ENCODE measurements at regions not wholly inside any gene's neighbourhood (a gene's known extent, or its start where the extent isn't known, plus 50 kb on each side); places are given as distances from the start of the nearest gene placed in this dataset.

DNA sequence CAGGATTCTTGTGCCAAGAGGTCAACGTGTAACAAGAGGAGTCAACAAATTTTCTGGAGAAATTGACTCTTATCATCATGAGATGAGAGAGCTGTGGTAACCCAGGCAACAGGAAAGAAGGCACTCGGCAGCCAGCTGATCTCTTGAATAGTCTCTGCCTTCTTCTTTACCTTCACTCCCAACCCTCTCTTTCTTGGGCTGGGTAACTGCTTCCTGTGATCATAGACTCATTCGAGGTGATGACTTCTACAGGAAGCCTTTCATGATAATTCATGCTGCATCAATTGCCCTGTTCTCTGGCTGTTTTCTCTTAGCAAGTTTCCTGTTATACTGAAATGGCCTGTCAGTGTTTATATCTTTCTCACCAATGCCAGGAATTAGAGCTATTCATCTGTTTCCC lies 70.8 kb upstream of the FSTL5 start:
- Histone ChIP-seq H3K9me3 (ENCODE audit: control insufficient read depth in 4 of 4, low read length in 3 of 4) (peaks cover 0 to 2% (median 0%) of the 10 kb centered on the region in 4 donors), H3K36me3 (ENCODE audit: control insufficient read depth in 4 of 4, insufficient read depth in 3 of 4, low read depth in 1 of 4, low read length in 3 of 4) (no peaks in the 10 kb centered on the region), H3K4me1 (ENCODE audit: control insufficient read depth in 4 of 4, insufficient read depth in 4 of 4, low read length in 3 of 4) (no peaks in the 10 kb centered on the region), H3K27ac (ENCODE audit: low read depth in 1 of 2, low read length in 2 of 2) (no peak overlapping the region), H3K4me3 (ENCODE audit: low read depth in 1 of 3, low read length in 3 of 3) (no peak overlapping the region), H3K9ac (ENCODE audit: low read depth in 1 of 2, low read length in 2 of 2) (no peak overlapping the region), H3K27me3 (ENCODE audit: control insufficient read depth in 4 of 4, insufficient read depth in 4 of 4, low read length in 3 of 4) (no peaks in the 10 kb centered on the region)
- no peak for TF ChIP-seq REST (IDR thresholded peaks at IDR 0.05)
- TF ChIP-seq, protein P1, sequence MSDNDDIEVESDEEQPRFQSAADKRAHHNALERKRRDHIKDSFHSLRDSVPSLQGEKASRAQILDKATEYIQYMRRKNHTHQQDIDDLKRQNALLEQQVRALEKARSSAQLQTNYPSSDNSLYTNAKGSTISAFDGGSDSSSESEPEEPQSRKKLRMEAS (IDR thresholded peaks at IDR 0.05), result no peak
- no peak for TF ChIP-seq JUND (IDR thresholded peaks at IDR 0.05)
- no peak for TF ChIP-seq CTCF (IDR thresholded peaks at IDR 0.05; ENCODE audit: low read depth, low read length, missing input control)
- TF ChIP-seq, protein P2, sequence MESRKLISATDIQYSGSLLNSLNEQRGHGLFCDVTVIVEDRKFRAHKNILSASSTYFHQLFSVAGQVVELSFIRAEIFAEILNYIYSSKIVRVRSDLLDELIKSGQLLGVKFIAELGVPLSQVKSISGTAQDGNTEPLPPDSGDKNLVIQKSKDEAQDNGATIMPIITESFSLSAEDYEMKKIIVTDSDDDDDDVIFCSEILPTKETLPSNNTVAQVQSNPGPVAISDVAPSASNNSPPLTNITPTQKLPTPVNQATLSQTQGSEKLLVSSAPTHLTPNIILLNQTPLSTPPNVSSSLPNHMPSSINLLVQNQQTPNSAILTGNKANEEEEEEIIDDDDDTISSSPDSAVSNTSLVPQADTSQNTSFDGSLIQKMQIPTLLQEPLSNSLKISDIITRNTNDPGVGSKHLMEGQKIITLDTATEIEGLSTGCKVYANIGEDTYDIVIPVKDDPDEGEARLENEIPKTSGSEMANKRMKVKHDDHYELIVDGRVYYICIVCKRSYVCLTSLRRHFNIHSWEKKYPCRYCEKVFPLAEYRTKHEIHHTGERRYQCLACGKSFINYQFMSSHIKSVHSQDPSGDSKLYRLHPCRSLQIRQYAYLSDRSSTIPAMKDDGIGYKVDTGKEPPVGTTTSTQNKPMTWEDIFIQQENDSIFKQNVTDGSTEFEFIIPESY (IDR thresholded peaks at IDR 0.05), result no peak
- no peak for TF ChIP-seq ATF3 (IDR thresholded peaks at IDR 0.05)
- no peak for TF ChIP-seq FOXA2 (IDR thresholded peaks at IDR 0.05)
- TF ChIP-seq RXRA (IDR thresholded peaks at IDR 0.05), result no peak
- TF ChIP-seq EGR1 (IDR thresholded peaks at IDR 0.05; ENCODE audit: low read depth in 2 of 2), result no peak
- no peak for TF ChIP-seq HNF4G (IDR thresholded peaks at IDR 0.05)
- TF ChIP-seq GABPA (IDR thresholded peaks at IDR 0.05 in 1 of 2, conservative IDR thresholded peaks at IDR 0.05 in 1 of 2), result no peak
- TF ChIP-seq SP1 (IDR thresholded peaks at IDR 0.05), result no peak
- TF ChIP-seq TAF1 (conservative IDR thresholded peaks at IDR 0.05), result no peak
- TF ChIP-seq FOXA1 (IDR thresholded peaks at IDR 0.05), result no peak
- TF ChIP-seq HNF4A (conservative IDR thresholded peaks at IDR 0.05), result no peak
- TF ChIP-seq RAD21 (IDR thresholded peaks at IDR 0.05), result no peak
- no peak for TF ChIP-seq NR2F2 (IDR thresholded peaks at IDR 0.05)
- no peak for TF ChIP-seq YY1 (IDR thresholded peaks at IDR 0.05)
- WGBS, result 59% methylated on average over 3 of the region's 3 CpGs
- no peak for DNase-seq (ENCODE audit: low spot score)

Data from liver (tissue), 8 donors.